ENCODE measurements at regions not wholly inside any gene's neighbourhood (a gene's known extent, or its start where the extent isn't known, plus 50 kb on each side); places are given as distances from the start of the nearest gene placed in this dataset.

GRCh38 chr13:110790371-110790770 is 76.9 kb downstream of the ING1 start:
- no peaks in the 10 kb centered on the region for H3K36me3 ChIP-seq (ENCODE audit: control insufficient read depth in 4 of 4, insufficient read depth in 3 of 4, low read depth in 1 of 4, low read length in 3 of 4)
- no peak for DNase-seq (ENCODE audit: low spot score)
- H3K9ac ChIP-seq (ENCODE audit: low read depth in 1 of 2, low read length in 2 of 2) = no peak overlapping the region
- no peaks in the 10 kb centered on the region for H3K4me1 ChIP-seq (ENCODE audit: control insufficient read depth in 4 of 4, insufficient read depth in 4 of 4, low read length in 3 of 4)
- peaks cover 0 to 4% (median 2%) of the 10 kb centered on the region in 4 donors for H3K9me3 ChIP-seq (ENCODE audit: control insufficient read depth in 4 of 4, low read length in 3 of 4)
- no peak for TF ChIP-seq YY1 (IDR thresholded peaks at IDR 0.05)
- TF ChIP-seq JUND (IDR thresholded peaks at IDR 0.05) = no peak
- TF ChIP-seq NR2F2 (IDR thresholded peaks at IDR 0.05) = no peak
- no peak for TF ChIP-seq RXRA (IDR thresholded peaks at IDR 0.05)
- no peak for TF ChIP-seq MAX (IDR thresholded peaks at IDR 0.05)
- TF ChIP-seq, protein P1, sequence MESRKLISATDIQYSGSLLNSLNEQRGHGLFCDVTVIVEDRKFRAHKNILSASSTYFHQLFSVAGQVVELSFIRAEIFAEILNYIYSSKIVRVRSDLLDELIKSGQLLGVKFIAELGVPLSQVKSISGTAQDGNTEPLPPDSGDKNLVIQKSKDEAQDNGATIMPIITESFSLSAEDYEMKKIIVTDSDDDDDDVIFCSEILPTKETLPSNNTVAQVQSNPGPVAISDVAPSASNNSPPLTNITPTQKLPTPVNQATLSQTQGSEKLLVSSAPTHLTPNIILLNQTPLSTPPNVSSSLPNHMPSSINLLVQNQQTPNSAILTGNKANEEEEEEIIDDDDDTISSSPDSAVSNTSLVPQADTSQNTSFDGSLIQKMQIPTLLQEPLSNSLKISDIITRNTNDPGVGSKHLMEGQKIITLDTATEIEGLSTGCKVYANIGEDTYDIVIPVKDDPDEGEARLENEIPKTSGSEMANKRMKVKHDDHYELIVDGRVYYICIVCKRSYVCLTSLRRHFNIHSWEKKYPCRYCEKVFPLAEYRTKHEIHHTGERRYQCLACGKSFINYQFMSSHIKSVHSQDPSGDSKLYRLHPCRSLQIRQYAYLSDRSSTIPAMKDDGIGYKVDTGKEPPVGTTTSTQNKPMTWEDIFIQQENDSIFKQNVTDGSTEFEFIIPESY (IDR thresholded peaks at IDR 0.05) = no peak
- TF ChIP-seq, protein P2, sequence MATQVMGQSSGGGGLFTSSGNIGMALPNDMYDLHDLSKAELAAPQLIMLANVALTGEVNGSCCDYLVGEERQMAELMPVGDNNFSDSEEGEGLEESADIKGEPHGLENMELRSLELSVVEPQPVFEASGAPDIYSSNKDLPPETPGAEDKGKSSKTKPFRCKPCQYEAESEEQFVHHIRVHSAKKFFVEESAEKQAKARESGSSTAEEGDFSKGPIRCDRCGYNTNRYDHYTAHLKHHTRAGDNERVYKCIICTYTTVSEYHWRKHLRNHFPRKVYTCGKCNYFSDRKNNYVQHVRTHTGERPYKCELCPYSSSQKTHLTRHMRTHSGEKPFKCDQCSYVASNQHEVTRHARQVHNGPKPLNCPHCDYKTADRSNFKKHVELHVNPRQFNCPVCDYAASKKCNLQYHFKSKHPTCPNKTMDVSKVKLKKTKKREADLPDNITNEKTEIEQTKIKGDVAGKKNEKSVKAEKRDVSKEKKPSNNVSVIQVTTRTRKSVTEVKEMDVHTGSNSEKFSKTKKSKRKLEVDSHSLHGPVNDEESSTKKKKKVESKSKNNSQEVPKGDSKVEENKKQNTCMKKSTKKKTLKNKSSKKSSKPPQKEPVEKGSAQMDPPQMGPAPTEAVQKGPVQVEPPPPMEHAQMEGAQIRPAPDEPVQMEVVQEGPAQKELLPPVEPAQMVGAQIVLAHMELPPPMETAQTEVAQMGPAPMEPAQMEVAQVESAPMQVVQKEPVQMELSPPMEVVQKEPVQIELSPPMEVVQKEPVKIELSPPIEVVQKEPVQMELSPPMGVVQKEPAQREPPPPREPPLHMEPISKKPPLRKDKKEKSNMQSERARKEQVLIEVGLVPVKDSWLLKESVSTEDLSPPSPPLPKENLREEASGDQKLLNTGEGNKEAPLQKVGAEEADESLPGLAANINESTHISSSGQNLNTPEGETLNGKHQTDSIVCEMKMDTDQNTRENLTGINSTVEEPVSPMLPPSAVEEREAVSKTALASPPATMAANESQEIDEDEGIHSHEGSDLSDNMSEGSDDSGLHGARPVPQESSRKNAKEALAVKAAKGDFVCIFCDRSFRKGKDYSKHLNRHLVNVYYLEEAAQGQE (IDR thresholded peaks at IDR 0.05) = no peak
- no peak for TF ChIP-seq FOXA2 (IDR thresholded peaks at IDR 0.05)
- TF ChIP-seq HNF4A (conservative IDR thresholded peaks at IDR 0.05) = no peak
- TF ChIP-seq FOXA1 (IDR thresholded peaks at IDR 0.05) = no peak
- TF ChIP-seq GABPA (IDR thresholded peaks at IDR 0.05 in 1 of 2, conservative IDR thresholded peaks at IDR 0.05 in 1 of 2) = no peak
- H3K27ac ChIP-seq (ENCODE audit: low read depth in 1 of 2, low read length in 2 of 2) = no peak overlapping the region
- H3K27me3 ChIP-seq (ENCODE audit: control insufficient read depth in 4 of 4, insufficient read depth in 4 of 4, low read length in 3 of 4) = no peaks in the 10 kb centered on the region
- H3K4me3 ChIP-seq (ENCODE audit: low read depth in 1 of 3, low read length in 3 of 3) = no peak overlapping the region
- 86% methylated on average over 3 of the region's 3 CpGs for WGBS

DNA sequence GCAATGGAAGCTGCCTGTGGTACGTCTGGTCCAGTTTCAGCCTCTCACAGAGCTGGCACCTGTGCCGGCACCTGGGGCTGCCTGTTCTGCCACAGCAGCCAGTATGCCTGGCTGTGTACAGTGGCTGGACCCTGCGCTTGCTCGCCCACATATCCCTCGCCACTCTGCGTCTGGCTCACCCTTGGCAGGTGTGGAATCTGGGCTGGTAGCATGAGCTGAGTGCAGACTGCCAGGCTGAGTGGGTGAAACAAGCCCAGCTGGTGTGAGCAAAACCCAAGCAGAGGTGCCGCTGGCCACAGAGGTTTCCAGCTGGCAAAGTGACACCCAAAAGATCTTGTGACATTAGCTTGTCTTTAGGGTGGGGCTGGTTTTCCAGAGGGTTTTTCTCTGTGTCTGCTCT is 80.7 kb downstream of the ING1 start:
- Histone ChIP-seq H3K27ac (ENCODE audit: low read depth in 1 of 2, low read length in 2 of 2) (no peak overlapping the region), H3K36me3 (ENCODE audit: control insufficient read depth in 4 of 4, insufficient read depth in 3 of 4, low read depth in 1 of 4, low read length in 3 of 4) (no peaks in the 10 kb centered on the region), H3K27me3 (ENCODE audit: control insufficient read depth in 4 of 4, insufficient read depth in 4 of 4, low read length in 3 of 4) (no peaks in the 10 kb centered on the region), H3K9me3 (ENCODE audit: control insufficient read depth in 4 of 4, low read length in 3 of 4) (peaks cover 0 to 4% (median 2%) of the 10 kb centered on the region in 4 donors), H3K4me3 (ENCODE audit: low read depth in 1 of 3, low read length in 3 of 3) (no peak overlapping the region), H3K4me1 (ENCODE audit: control insufficient read depth in 4 of 4, insufficient read depth in 4 of 4, low read length in 3 of 4) (peaks cover 2 to 13% (median 7%) of the 10 kb centered on the region in 4 donors), H3K9ac (ENCODE audit: low read depth in 1 of 2, low read length in 2 of 2) (no peak overlapping the region)
- no peak for TF ChIP-seq HNF4G (IDR thresholded peaks at IDR 0.05)
- no peak for TF ChIP-seq YY1 (IDR thresholded peaks at IDR 0.05)
- TF ChIP-seq FOXA1 (IDR thresholded peaks at IDR 0.05) = no peak
- no peak for TF ChIP-seq ATF3 (IDR thresholded peaks at IDR 0.05)
- no peak for TF ChIP-seq JUND (IDR thresholded peaks at IDR 0.05)
- TF ChIP-seq, protein P3, sequence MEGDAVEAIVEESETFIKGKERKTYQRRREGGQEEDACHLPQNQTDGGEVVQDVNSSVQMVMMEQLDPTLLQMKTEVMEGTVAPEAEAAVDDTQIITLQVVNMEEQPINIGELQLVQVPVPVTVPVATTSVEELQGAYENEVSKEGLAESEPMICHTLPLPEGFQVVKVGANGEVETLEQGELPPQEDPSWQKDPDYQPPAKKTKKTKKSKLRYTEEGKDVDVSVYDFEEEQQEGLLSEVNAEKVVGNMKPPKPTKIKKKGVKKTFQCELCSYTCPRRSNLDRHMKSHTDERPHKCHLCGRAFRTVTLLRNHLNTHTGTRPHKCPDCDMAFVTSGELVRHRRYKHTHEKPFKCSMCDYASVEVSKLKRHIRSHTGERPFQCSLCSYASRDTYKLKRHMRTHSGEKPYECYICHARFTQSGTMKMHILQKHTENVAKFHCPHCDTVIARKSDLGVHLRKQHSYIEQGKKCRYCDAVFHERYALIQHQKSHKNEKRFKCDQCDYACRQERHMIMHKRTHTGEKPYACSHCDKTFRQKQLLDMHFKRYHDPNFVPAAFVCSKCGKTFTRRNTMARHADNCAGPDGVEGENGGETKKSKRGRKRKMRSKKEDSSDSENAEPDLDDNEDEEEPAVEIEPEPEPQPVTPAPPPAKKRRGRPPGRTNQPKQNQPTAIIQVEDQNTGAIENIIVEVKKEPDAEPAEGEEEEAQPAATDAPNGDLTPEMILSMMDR (IDR thresholded peaks at IDR 0.05; ENCODE audit: low read depth, low read length, missing input control) = no peak
- TF ChIP-seq, protein P1 (IDR thresholded peaks at IDR 0.05) = no peak
- no peak for TF ChIP-seq NR2F2 (IDR thresholded peaks at IDR 0.05)
- no peak for TF ChIP-seq MAX (IDR thresholded peaks at IDR 0.05)
- no peak for TF ChIP-seq RXRA (IDR thresholded peaks at IDR 0.05)
- no peak for TF ChIP-seq FOXA2 (IDR thresholded peaks at IDR 0.05)
- TF ChIP-seq, protein P2 (IDR thresholded peaks at IDR 0.05) = no peak
- no peak for TF ChIP-seq GABPA (IDR thresholded peaks at IDR 0.05 in 1 of 2, conservative IDR thresholded peaks at IDR 0.05 in 1 of 2)
- TF ChIP-seq RAD21 (IDR thresholded peaks at IDR 0.05) = no peak
- 87% methylated on average over 7 of the region's 7 CpGs for WGBS
- DNase-seq (ENCODE audit: low spot score) = no peak
